Activated CD8-positive, alpha-beta T cell treated with anti-CD3 and anti-CD28 coated beads, Interleukin-2, amount 10 ng/mL, durations not matched to agents 7 days and 5 days (primary cell): ENCODE measurements at regions not wholly inside any gene's neighbourhood (a gene's known extent, or its start where the extent isn't known, plus 50 kb on each side); places are given as distances from the start of the nearest gene placed in this dataset.
A peak's percentile ranks its signal among the peaks of the same experiment; 100 is the strongest.

Source experiments
- ATAC-seq: fragments of 150-1000 bp; cut with Tn5 transposase; one replicate; pipeline ENCODE4 v1.10.0; 2021; ENCODE audit warnings: moderate library complexity
- CTCF ChIA-PET: fragments of 350-600 bp; sonication (Branson Sonifier 250); formaldehyde crosslinking; loops from one replicate; lab custom pipeline; 2021; ENCODE audit warnings: antibody characterized with exemption; lab: Charles Lee
- POLR2A ChIA-PET: fragments of 350-600 bp; sonication (Branson Sonifier 250); formaldehyde crosslinking; loops from one replicate; lab custom pipeline; 2021; ENCODE audit warnings: antibody characterized with exemption; lab: Charles Lee
- DNase-seq: peaks from one replicate; pipeline ENCODE4 v3.0.0-alpha.2; 2020
- H3K27ac Mint-ChIP-seq: one replicate; pipeline ENCODE4 v1.8.0; 2021; ENCODE audit warnings: mild to moderate bottlenecking, mixed read lengths
- H3K27me3 Mint-ChIP-seq: one replicate; pipeline ENCODE4 v1.8.0; 2021; ENCODE audit warnings: low read depth, mixed read lengths
- H3K36me3 Mint-ChIP-seq: one replicate; pipeline ENCODE4 v1.8.0; 2021; ENCODE audit warnings: low read depth, mixed read lengths
- H3K4me1 Mint-ChIP-seq: one replicate; pipeline ENCODE4 v1.8.0; 2021; ENCODE audit warnings: low read depth, mixed read lengths
- H3K4me3 Mint-ChIP-seq: one replicate; pipeline ENCODE4 v1.8.0; 2021; ENCODE audit warnings: mild to moderate bottlenecking, mixed read lengths
- H3K9me3 Mint-ChIP-seq: one replicate; pipeline ENCODE4 v1.8.0; 2022; ENCODE audit warnings: mixed read lengths; ENCODE audit not compliant: insufficient read depth

- Mint-ChIP-seq H3K9me3 (peaks cover 10% of the 10 kb centered on the region), H3K4me1 (peaks cover 10% of the 10 kb centered on the region), H3K27ac (no peak overlapping the region), H3K4me3 (no peak overlapping the region), H3K36me3 (peaks cover 4% of the 10 kb centered on the region), H3K27me3 (no peaks in the 10 kb centered on the region)
- CTCF ChIA-PET, result no interaction called here
- POLR2A ChIA-PET, result interaction anchor here (0.6 kb wide), 1 partner anchor 9 kb away, joined by 3 read pairs; no protein-coding TSS in a partner anchor
- no peak for ATAC-seq
- DNase-seq, result no peak
These were observed 55.9 kb upstream of the TLK1 start for GRCh38 chr2:171216631-171217030.

GRCh38 chr2:171214093-171214492 lies 53.4 kb upstream of the TLK1 start:
- DNase-seq (no peak), ATAC-seq (no peak)
- H3K36me3 Mint-ChIP-seq, result peaks cover 2% of the 10 kb centered on the region
- no peak overlapping the region for H3K4me3 Mint-ChIP-seq
- CTCF ChIA-PET, result interaction anchor here (1.3 to 1.5 kb wide), 2 partner anchors 35 to 56 kb away, joined by 3 read pairs; no protein-coding TSS in a partner anchor
- peaks cover 31% of the 10 kb centered on the region for H3K4me1 Mint-ChIP-seq
- no peaks in the 10 kb centered on the region for H3K27me3 Mint-ChIP-seq
- POLR2A ChIA-PET, result interaction anchor here (0.5 to 0.6 kb wide), 3 partner anchors 29 to 1224 kb away, joined by 3 to 4 read pairs (median 3); no protein-coding TSS in a partner anchor
- peaks cover 7% of the 10 kb centered on the region for H3K9me3 Mint-ChIP-seq
- H3K27ac Mint-ChIP-seq, result peak overlapping the region; percentile 25

GRCh38 chr2:171210864-171211431 lies 50.3 kb upstream of the TLK1 start:
- ATAC-seq (peak; percentile 98), DNase-seq (peak; percentile 82)
- ChIA-PET CTCF (interaction anchor here (1.0 kb wide), 1 partner anchor 48 kb away, joined by 3 read pairs; no protein-coding TSS in a partner anchor), POLR2A (interaction anchor here (1.0 to 1.7 kb wide), 3 partner anchors 37 to 282 kb away, joined by 4 to 6 read pairs (median 5); partner anchors contain the start of genes GORASP2 and TLK1)
- no peaks in the 10 kb centered on the region for H3K27me3 Mint-ChIP-seq
- H3K27ac Mint-ChIP-seq, result peak overlapping the region; percentile 95
- peak overlapping the region; percentile 62 for H3K4me3 Mint-ChIP-seq
- H3K4me1 Mint-ChIP-seq, result peaks cover 39% of the 10 kb centered on the region
- peaks cover 5% of the 10 kb centered on the region for H3K36me3 Mint-ChIP-seq
- H3K9me3 Mint-ChIP-seq, result no peaks in the 10 kb centered on the region
